Activated T-cell treated with anti-CD3 and anti-CD28 coated beads, Interleukin-2, amount 50 U/mL, for 72 hours (primary cell): ENCODE measurements at regions not wholly inside any gene's neighbourhood (a gene's known extent, or its start where the extent isn't known, plus 50 kb on each side); places are given as distances from the start of the nearest gene placed in this dataset.
"Not testable (repeated sequence)": the region's sequence is repeated elsewhere in the genome, so short reads cannot be mapped to it uniquely, and the experiment has no call there.

Source experiments
- ATAC-seq, 2 donors: fragments of 150-1000 bp; cut with Tn5 transposase; replicated peaks in 1 of 2; 2 replicates each; pipeline ENCODE4 v1.10.0; 2021; ENCODE audit warnings: moderate library complexity in 2 of 2, mild to moderate bottlenecking in 1 of 2
- DNase-seq, 2 donors: peaks; one replicate each; pipeline ENCODE4 v3.0.0; 2021 to 2022; ENCODE audit warnings: mixed read lengths in 1 of 2
- H3K27ac Mint-ChIP-seq: one replicate; pipeline ENCODE4 v1.8.0; 2022; ENCODE audit warnings: mild to moderate bottlenecking, moderate library complexity, mixed read lengths
- H3K27me3 Mint-ChIP-seq: one replicate; pipeline ENCODE4 v1.8.0; 2022; ENCODE audit warnings: low read depth, mixed read lengths
- H3K36me3 Mint-ChIP-seq, 2 donors: one replicate each; pipeline ENCODE4 v1.8.0; 2022; ENCODE audit warnings: mixed read lengths in 2 of 2, mild to moderate bottlenecking in 1 of 2; ENCODE audit not compliant: insufficient read depth in 2 of 2
- H3K4me1 Mint-ChIP-seq: one replicate; pipeline ENCODE4 v1.8.0; 2022; ENCODE audit warnings: low read depth, mixed read lengths
- H3K4me3 Mint-ChIP-seq, 2 donors: one replicate each; pipeline ENCODE4 v1.8.0; 2022; ENCODE audit warnings: mild to moderate bottlenecking in 2 of 2, mixed read lengths in 2 of 2, moderate library complexity in 2 of 2
- H3K9me3 Mint-ChIP-seq, 2 donors: one replicate each; pipeline ENCODE4 v1.8.0; 2022; ENCODE audit warnings: mixed read lengths in 2 of 2

DNA sequence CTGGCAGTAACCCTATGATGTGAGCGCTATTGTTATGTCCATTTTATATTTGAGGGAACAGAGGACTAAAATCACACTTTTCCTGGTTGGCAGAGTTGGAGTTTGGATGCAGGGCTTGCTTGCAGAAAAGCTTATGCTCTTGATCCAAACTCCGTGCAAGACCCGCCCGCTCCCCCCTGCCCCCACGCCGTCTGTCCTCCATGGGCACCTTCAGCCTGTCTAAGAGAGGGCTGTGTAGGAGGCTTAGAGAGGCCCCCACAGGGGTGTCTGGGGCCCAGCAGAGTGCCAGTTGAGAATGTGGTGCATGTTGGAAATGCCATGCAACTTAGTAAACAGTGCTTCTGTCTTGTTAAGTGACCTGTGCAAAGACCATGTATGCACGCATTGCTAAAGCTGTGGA is 170.5 kb upstream of the NPY start:
- ATAC-seq (no peak), DNase-seq (no peak)
- no peak overlapping the region for H3K27ac Mint-ChIP-seq
- H3K27me3 Mint-ChIP-seq = peaks cover 9% of the 10 kb centered on the region
- H3K36me3 Mint-ChIP-seq = no peaks in the 10 kb centered on the region
- H3K4me1 Mint-ChIP-seq = no peaks in the 10 kb centered on the region
- no peaks in the 10 kb centered on the region for H3K9me3 Mint-ChIP-seq
- H3K4me3 Mint-ChIP-seq = no peak overlapping the region

DNA sequence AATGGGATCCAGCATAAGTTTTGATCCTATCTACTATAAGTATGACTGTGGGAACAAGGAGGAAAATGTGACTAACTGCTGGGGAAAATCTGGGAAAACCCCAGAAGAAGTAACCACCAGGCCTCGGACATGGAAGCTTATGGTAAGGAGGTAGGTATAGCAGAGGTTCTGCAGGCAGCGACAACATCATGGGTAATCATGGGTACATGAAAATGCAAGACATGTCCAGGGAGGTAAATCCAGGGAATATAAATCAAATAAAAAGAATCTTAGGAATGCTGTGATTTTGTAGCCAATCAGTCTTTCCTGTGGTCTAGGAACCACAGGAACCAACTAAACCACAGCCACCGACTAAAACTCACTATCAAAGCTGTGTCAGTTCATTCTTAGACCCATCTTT is 168.3 kb upstream of the NPY start:
- no peak overlapping the region for H3K27ac Mint-ChIP-seq
- H3K27me3 Mint-ChIP-seq = peaks cover 16% of the 10 kb centered on the region
- no peak overlapping the region for H3K4me3 Mint-ChIP-seq
- H3K36me3 Mint-ChIP-seq = no peaks in the 10 kb centered on the region
- no peaks in the 10 kb centered on the region for H3K4me1 Mint-ChIP-seq
- DNase-seq = no peak
- ATAC-seq = no peak
- H3K9me3 Mint-ChIP-seq = no peaks in the 10 kb centered on the region

DNA sequence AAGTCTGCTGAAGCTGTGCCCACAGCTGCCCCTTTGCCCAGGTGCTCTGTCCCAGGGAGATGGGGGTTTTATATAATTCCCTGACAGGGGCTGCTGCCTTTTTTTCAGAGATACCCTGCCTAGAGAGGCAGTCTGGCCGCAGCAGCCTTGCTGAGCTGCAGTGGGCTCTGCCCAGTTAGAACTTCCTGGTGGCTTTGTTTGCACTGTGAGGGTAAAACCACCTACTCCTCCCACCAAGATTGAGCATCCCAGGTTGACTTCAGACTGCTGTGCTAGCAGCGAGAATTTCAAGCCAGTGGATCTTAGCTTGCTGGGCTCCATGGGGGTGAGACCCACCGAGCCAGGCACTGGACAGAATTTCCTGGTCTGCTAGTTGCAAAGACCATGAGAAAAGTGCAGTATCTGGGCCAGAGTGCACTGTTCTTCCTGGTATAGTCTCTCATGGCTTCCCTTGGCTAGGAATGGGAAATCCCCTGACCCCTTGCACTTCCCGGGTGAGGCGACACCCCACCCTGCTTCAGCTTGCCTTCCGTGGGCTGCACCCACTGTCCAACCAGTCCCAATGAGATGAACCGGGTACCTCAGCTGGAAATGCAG is 166.0 kb upstream of the NPY start:
- not testable (repeated sequence) for H3K4me1 Mint-ChIP-seq, H3K36me3 Mint-ChIP-seq, H3K4me3 Mint-ChIP-seq, DNase-seq, H3K27ac Mint-ChIP-seq, ATAC-seq, H3K9me3 Mint-ChIP-seq
- H3K27me3 Mint-ChIP-seq = peaks cover 16% of the 10 kb centered on the region

DNA sequence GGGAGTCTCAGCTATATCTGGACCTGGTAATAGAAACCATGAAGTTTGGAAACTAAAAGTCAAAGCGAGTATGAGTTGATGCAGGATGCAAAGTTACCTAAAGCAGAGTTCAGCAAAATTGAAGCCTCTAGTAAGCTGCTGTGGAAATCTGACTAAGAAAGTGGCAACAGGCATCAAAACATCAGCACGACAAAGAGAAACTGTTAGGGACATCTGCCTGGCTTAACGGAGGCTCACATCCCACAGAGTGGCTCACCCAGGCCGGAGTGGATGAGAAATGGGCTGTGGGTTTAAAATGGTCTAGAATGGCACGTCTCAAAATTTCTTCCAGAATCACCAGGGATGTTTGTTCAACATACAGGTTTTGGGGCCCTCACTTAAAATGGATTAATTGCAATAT is 164.1 kb upstream of the NPY start:
- Mint-ChIP-seq H3K9me3 (no peaks in the 10 kb centered on the region), H3K27ac (no peak overlapping the region), H3K27me3 (peaks cover 16% of the 10 kb centered on the region)

DNA sequence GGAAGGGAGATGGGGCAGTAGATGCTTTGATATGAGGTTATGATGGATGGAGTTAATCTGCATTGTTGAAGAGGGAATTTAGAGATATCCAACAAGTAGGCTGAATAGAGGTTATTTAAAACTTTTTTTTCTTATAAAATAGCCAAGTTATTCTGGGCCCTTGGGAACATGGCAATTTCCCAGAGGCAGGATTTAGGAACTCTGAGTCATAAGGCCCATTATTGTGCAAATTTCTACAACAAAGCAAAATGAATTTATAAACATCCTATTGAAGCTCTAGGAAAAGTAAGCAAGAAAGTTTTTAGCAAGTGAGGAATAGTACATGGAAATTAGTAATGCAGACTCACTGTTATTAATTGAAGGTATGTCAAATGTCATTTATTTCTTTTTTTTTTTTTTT is 160.9 kb upstream of the NPY start:
- Mint-ChIP-seq H3K36me3 (no peaks in the 10 kb centered on the region), H3K4me3 (no peak overlapping the region), H3K9me3 (no peaks in the 10 kb centered on the region), H3K4me1 (no peaks in the 10 kb centered on the region), H3K27ac (no peak overlapping the region), H3K27me3 (peaks cover 7% of the 10 kb centered on the region)
- no peak for ATAC-seq
- no peak for DNase-seq

More for the DNA sequence above, 164.1 kb upstream of the NPY start:
- no peak for ATAC-seq
- no peak overlapping the region for H3K4me3 Mint-ChIP-seq
- no peaks in the 10 kb centered on the region for H3K4me1 Mint-ChIP-seq
- no peak for DNase-seq
- H3K36me3 Mint-ChIP-seq = no peaks in the 10 kb centered on the region

DNA sequence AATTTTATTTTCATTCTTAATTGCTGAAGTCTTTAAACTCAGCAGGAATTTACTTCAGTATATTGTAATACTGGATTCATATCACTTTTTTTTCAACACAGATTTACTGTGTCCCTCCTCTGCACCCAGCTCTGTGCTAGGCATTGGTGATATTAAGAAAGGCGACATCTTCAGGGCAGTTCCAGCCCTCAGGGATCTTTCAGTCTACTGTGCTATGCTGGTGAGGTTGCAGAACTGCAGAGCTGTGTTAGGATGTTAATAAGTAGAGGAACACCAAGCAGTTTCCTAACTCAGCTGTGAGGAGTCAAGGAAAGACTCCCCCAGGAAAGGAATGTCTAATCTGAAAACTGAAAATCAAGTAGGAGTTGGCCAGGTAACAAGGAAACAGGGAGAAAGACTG is 158.2 kb upstream of the NPY start:
- no peaks in the 10 kb centered on the region for H3K36me3 Mint-ChIP-seq

DNA sequence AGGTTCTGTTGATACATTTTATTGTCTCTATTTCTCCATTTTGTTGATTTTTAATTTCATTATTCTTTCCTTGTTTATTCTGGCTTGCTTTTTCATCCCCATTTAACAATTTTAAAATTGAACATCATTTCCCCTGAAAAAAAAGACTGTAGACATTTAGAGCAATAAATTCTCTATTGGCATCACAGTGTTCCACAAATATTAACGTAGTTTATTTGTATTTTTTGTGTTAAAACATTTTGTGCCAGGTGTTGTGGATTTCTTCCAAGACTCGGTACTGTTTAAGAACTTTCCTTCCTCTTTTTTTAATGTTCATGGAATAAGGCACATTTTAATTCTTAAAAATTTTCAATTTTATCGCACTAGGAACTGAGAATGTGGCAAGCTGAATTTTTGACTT is 156.1 kb upstream of the NPY start:
- ATAC-seq (no peak), DNase-seq (no peak)
- peaks cover 5% of the 10 kb centered on the region for H3K27me3 Mint-ChIP-seq
- no peak overlapping the region for H3K4me3 Mint-ChIP-seq
- H3K27ac Mint-ChIP-seq = no peak overlapping the region
- no peaks in the 10 kb centered on the region for H3K4me1 Mint-ChIP-seq
- no peaks in the 10 kb centered on the region for H3K9me3 Mint-ChIP-seq
- H3K36me3 Mint-ChIP-seq = no peaks in the 10 kb centered on the region

More for the DNA sequence above, 158.2 kb upstream of the NPY start:
- H3K9me3 Mint-ChIP-seq = no peaks in the 10 kb centered on the region
- H3K27ac Mint-ChIP-seq = no peak overlapping the region
- ATAC-seq = no peak
- DNase-seq = no peak
- H3K4me3 Mint-ChIP-seq = no peak overlapping the region
- no peaks in the 10 kb centered on the region for H3K4me1 Mint-ChIP-seq
- H3K27me3 Mint-ChIP-seq = no peaks in the 10 kb centered on the region

DNA sequence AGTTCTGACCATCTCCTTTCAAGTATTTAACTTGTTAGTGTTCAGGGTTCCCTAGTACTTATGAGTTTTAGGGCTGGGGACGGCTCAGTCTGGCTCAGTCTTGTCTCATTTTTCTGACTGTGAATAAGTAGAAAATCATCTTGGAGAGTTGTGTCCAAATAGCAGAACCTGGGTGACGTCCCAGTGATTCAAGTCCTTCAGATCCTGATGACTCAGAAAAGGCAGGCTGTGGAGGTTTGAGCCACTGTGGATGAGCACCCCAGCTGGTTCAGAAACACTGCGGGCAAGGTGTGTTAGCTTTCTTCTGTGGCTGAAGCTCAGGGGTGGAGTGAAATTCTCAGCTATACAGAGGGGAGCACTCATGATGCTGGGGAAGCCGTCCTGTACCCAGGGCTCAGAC is 154.4 kb upstream of the NPY start:
- H3K36me3 Mint-ChIP-seq = no peaks in the 10 kb centered on the region
- no peak for DNase-seq
- H3K9me3 Mint-ChIP-seq = no peaks in the 10 kb centered on the region
- H3K27ac Mint-ChIP-seq = no peak overlapping the region
- H3K27me3 Mint-ChIP-seq = peaks cover 5% of the 10 kb centered on the region
- no peak overlapping the region for H3K4me3 Mint-ChIP-seq
- no peak for ATAC-seq
- no peaks in the 10 kb centered on the region for H3K4me1 Mint-ChIP-seq

DNA sequence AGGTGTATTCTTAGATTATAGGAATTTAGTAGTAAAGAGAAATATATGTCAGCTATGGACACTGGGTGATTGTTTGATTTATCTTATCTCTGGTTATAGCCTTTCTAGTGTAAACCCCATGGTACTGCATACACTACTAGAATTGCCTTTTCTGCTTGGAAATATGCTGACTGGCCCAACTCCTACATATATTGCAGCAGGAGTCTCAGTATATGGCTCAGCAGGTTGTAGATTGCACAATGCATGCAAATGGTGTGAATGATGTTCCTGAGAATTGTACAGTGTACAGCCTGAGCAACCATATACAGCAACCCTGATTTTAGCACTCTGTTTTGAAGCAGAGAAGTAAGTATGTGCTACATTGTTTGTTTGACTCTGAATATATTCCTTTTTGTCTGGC is 153.4 kb upstream of the NPY start:
- no peak overlapping the region for H3K27ac Mint-ChIP-seq
- DNase-seq (no peak), ATAC-seq (no peak)
- H3K9me3 Mint-ChIP-seq = no peaks in the 10 kb centered on the region
- no peaks in the 10 kb centered on the region for H3K36me3 Mint-ChIP-seq
- H3K27me3 Mint-ChIP-seq = peaks cover 5% of the 10 kb centered on the region
- no peaks in the 10 kb centered on the region for H3K4me1 Mint-ChIP-seq
- H3K4me3 Mint-ChIP-seq = no peak overlapping the region

DNA sequence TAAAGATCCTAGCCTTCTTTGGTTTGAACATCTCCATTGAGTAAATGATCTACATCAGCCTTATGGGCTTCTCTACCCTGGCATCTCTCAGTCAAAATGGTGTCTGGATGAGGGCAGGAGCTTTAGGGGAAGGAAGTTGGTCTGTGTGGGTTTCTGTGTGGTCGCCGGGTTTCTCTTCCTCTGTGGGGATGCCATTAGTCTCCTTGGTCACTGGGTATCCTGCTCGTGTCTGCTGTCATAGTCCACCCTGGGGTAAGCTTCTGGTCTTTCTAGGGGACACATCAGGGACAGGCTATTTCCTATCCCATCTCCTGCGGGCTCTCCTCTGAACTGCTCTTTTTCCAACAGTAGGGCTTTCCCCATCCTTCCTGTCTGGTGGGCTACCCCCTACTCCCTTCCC is 150.3 kb upstream of the NPY start:
- no peaks in the 10 kb centered on the region for H3K36me3 Mint-ChIP-seq
- no peak for ATAC-seq

DNA sequence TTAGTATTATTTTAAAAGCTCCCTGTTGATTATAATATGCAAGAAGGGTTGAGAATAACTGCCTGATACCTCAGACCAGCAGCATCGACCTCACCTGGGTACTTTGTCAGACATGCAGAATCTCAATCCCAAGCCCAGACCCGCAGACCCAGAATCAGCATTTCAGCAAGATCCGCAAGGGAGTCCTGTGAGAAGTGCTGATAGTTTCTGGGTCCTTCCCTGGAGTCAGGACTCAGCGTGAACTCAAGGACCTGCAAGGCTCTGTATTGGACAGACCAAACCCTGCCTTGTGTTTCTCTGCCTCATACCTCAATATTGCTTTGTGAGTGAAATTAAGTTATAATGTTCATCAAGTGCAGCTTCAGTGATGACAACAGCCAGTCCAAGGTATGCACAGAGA is 149.5 kb upstream of the NPY start:
- no peak for DNase-seq
- peaks cover 21% of the 10 kb centered on the region for H3K27me3 Mint-ChIP-seq
- no peak overlapping the region for H3K4me3 Mint-ChIP-seq
- ATAC-seq = no peak
- no peaks in the 10 kb centered on the region for H3K4me1 Mint-ChIP-seq
- no peaks in the 10 kb centered on the region for H3K9me3 Mint-ChIP-seq
- H3K36me3 Mint-ChIP-seq = no peaks in the 10 kb centered on the region
- H3K27ac Mint-ChIP-seq = no peak overlapping the region

More for the DNA sequence above, 150.3 kb upstream of the NPY start:
- Mint-ChIP-seq H3K4me1 (no peaks in the 10 kb centered on the region), H3K9me3 (no peaks in the 10 kb centered on the region), H3K27me3 (peaks cover 21% of the 10 kb centered on the region), H3K4me3 (no peak overlapping the region), H3K27ac (no peak overlapping the region)
- no peak for DNase-seq

DNA sequence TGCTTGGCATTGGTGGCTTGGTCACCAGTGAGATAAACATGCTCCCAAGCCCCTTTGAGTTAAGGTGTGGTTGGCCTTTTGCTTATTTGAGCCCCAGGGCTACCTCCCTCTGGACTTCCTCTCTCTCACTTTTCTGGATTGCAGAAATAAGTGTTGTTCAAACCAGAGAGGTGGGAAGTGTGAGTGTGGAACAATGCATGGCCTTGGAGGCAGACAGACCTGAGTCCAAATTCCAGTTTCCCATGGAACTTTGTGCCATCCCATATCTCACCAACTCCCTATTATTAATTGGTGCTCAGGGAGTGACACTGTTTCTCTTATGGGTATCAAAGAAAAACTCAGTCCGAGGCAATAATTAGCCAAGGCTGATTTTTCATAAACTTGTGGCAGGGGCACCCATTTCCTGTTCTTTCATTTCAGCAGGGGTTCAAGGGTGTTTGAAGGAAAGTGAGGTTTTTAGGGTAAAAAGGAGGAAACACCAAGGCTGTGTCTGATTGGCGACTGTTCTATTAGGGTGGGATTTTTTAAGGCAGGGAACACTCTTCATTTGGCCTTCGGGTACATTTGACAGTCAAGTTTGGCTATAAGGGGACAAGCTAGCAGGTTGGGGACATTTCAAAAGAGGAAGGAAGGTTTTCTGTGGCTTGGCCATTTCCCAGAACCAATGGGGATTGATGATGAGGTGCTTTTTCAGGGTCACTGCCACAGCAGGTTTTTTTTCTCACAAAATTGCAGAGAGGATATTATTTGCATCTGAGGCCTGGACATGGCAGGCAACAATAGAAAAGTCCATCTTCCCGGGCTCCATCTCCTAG is 148.8 kb upstream of the NPY start:
- Mint-ChIP-seq H3K9me3 (no peaks in the 10 kb centered on the region), H3K36me3 (no peaks in the 10 kb centered on the region), H3K27me3 (peaks cover 21% of the 10 kb centered on the region), H3K27ac (no peak overlapping the region), H3K4me1 (no peaks in the 10 kb centered on the region), H3K4me3 (no peak overlapping the region)
- DNase-seq (no peak), ATAC-seq (no peak)

DNA sequence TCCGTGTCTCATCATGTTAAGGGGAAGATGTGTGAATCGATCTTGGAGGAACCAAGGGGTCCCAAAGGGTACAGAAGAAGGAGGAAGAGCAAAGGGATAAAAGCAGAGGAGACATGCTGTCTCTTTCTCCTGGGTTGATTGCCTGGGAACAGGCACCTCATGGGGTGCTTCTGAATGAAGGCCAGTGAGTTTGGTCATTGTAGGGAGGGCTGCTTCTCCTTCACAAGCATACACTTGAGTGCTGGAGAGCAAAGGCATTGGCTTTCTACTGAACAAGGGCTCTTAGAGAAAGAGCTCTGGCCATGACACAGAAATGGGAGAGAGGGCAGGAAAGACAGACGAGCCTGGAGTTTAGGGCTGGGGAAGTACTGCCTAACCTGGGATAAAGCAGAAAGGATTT is 146.7 kb upstream of the NPY start:
- Mint-ChIP-seq H3K36me3 (no peaks in the 10 kb centered on the region), H3K4me3 (no peak overlapping the region)

DNA sequence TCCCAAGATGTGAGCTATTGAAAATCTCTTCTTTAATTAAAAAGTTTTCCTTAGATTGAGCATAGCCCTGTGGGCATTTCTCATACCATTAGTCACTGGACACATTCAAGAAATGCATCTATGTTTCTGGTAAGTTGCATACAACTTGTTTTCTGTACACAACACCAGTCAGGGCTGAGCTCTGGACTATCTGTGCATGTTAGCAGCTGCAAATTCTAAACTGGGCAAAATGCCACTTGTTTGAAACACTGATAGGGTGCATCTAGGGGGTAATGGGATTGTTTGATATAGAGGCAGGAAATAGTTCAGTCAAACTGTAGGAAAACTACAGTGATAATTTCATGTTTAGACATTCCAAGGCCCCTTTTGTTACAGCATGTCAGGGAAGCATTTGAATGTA is 145.6 kb upstream of the NPY start:
- Mint-ChIP-seq H3K27ac (no peak overlapping the region), H3K4me1 (no peaks in the 10 kb centered on the region), H3K9me3 (no peaks in the 10 kb centered on the region), H3K4me3 (no peak overlapping the region), H3K36me3 (no peaks in the 10 kb centered on the region), H3K27me3 (peaks cover 16% of the 10 kb centered on the region)
- DNase-seq (no peak), ATAC-seq (no peak)

More for the DNA sequence above, 146.7 kb upstream of the NPY start:
- Mint-ChIP-seq H3K27me3 (peaks cover 18% of the 10 kb centered on the region), H3K4me1 (no peaks in the 10 kb centered on the region), H3K27ac (no peak overlapping the region), H3K9me3 (no peaks in the 10 kb centered on the region)
- DNase-seq (no peak), ATAC-seq (no peak)
